BE2C (cell line): ENCODE measurements at regions not wholly inside any gene's neighbourhood (a gene's known extent, or its start where the extent isn't known, plus 50 kb on each side); places are given as distances from the start of the nearest gene placed in this dataset.

Experiments used
- DNase-seq: peaks from one replicate; pipeline ENCODE4 v3.0.0-alpha.2; 2020
- H3K27me3 ChIP-seq: fragments of 250-450 bp; sonication (Bioruptor Pico); 2 replicates; pipeline ENCODE4 v1.5.1; 2020; ENCODE audit warnings: mild to moderate bottlenecking
- H3K36me3 ChIP-seq: fragments of 250-450 bp; sonication (Bioruptor Pico); 2 replicates; pipeline ENCODE4 v1.5.1; 2020; ENCODE audit warnings: mild to moderate bottlenecking
- H3K4me1 ChIP-seq: fragments of 250-450 bp; sonication (Bioruptor Pico); 2 replicates; pipeline ENCODE4 v1.5.1; 2020
- H3K4me3 ChIP-seq: 2 replicates; pipeline ENCODE4 v1.5.1; 2011; ENCODE audit warnings: low read depth, low read length
- H3K9me3 ChIP-seq: fragments of 250-450 bp; sonication (Bioruptor Pico); 2 replicates; pipeline ENCODE4 v1.5.1; 2020
- CTCF ChIP-seq: IDR thresholded peaks from 2 replicates; pipeline ENCODE4 v1.5.1; 2012; ENCODE audit warnings: mild to moderate bottlenecking, low read depth, low read length

GRCh38 chr12:34344851-34345522 is 322.7 kb downstream of the ALG10 start:
- no peaks in the 10 kb centered on the region for H3K9me3 ChIP-seq
- no peak for TF ChIP-seq CTCF
- H3K36me3 ChIP-seq, result no peaks in the 10 kb centered on the region
- peaks cover 6% of the 10 kb centered on the region for H3K27me3 ChIP-seq
- no peaks in the 10 kb centered on the region for H3K4me1 ChIP-seq
- no peak overlapping the region for H3K4me3 ChIP-seq
- no peak for DNase-seq

- Histone ChIP-seq H3K4me1 (no peaks in the 10 kb centered on the region), H3K27me3 (peaks cover 6% of the 10 kb centered on the region), H3K9me3 (no peaks in the 10 kb centered on the region; the same call in 1 of the 2 replicates), H3K36me3 (no peaks in the 10 kb centered on the region), H3K4me3 (peak overlapping the region; percentile 8; the same call in 1 of the 2 replicates)
- no peak for DNase-seq
- no peak for TF ChIP-seq CTCF
Measured at GRCh38 chr12:34345801-34346200, 323.5 kb downstream of the ALG10 start.

GRCh38 chr12:34346372-34347034 is 324.2 kb downstream of the ALG10 start:
- no peaks in the 10 kb centered on the region for H3K4me1 ChIP-seq
- no peak for TF ChIP-seq CTCF
- H3K4me3 ChIP-seq, result peak overlapping the region; percentile 24
- no peaks in the 10 kb centered on the region for H3K36me3 ChIP-seq
- no peaks in the 10 kb centered on the region; the same call in 1 of the 2 replicates for H3K9me3 ChIP-seq
- DNase-seq, result no peak
- H3K27me3 ChIP-seq, result peaks cover 6% of the 10 kb centered on the region

GRCh38 chr12:34347367-34347766 is 325.1 kb downstream of the ALG10 start:
- DNase-seq, result peak; percentile 47
- no peaks in the 10 kb centered on the region for H3K4me1 ChIP-seq
- no peak overlapping the region for H3K4me3 ChIP-seq
- H3K27me3 ChIP-seq, result peaks cover 6% of the 10 kb centered on the region
- TF ChIP-seq CTCF, result peak; percentile 38
- no peaks in the 10 kb centered on the region for H3K36me3 ChIP-seq
- no peaks in the 10 kb centered on the region; the same call in 1 of the 2 replicates for H3K9me3 ChIP-seq

- no peaks in the 10 kb centered on the region; the same call in 1 of the 2 replicates for H3K9me3 ChIP-seq
- H3K4me1 ChIP-seq, result no peaks in the 10 kb centered on the region
- H3K27me3 ChIP-seq, result peaks cover 6% of the 10 kb centered on the region
- TF ChIP-seq CTCF, result no peak
- H3K4me3 ChIP-seq, result no peak overlapping the region
- H3K36me3 ChIP-seq, result no peaks in the 10 kb centered on the region
- DNase-seq, result no peak
Measured at GRCh38 chr12:34348064-34348463, 325.8 kb downstream of the ALG10 start.
